GM23338 (cell line): ENCODE measurements at regions not wholly inside any gene's neighbourhood (a gene's known extent, or its start where the extent isn't known, plus 50 kb on each side); places are given as distances from the start of the nearest gene placed in this dataset.

Experiments used
- CREB1 ChIP-seq: fragments of 250-450 bp; sonication (Bioruptor Pico); IDR thresholded peaks from 2 replicates; pipeline ENCODE4 v1.5.0; 2020; ENCODE audit warnings: low read depth, mild to moderate bottlenecking, moderate library complexity
- CTCF ChIP-seq, 2 experiments: fragments of 200-600 bp in 1 of 2; sonication (generic) in 1 of 2; conservative IDR thresholded peaks; 2 replicates each; pipeline versions ENCODE4 v1.5.1 to v1.6.1; 2016 to 2017; ENCODE audit warnings: antibody characterized with exemption in 2 of 2, low read depth in 2 of 2, mild to moderate bottlenecking in 2 of 2, moderate library complexity in 1 of 2
- EZH2 ChIP-seq: fragments of 200-600 bp; sonication (generic); IDR thresholded peaks from one replicate; pipeline ENCODE4 v1.8.0; 2017; ENCODE audit warnings: antibody characterized with exemption, mild to moderate bottlenecking, low read depth; ENCODE audit not compliant: unreplicated experiment
- EZH2phosphoT487 ChIP-seq: fragments of 200-600 bp; sonication (generic); IDR thresholded peaks from one replicate; pipeline ENCODE4 v1.8.1; 2018; ENCODE audit warnings: antibody characterized with exemption; ENCODE audit not compliant: unreplicated experiment
- JUNB ChIP-seq: IDR thresholded peaks from one replicate; pipeline ENCODE4 v1.6.1; 2016; ENCODE audit warnings: antibody characterized with exemption; ENCODE audit not compliant: unreplicated experiment
- POLR2AphosphoS5 ChIP-seq: IDR thresholded peaks from 2 replicates; pipeline ENCODE4 v1.6.1; 2016; ENCODE audit warnings: antibody characterized with exemption, low read depth
- REST ChIP-seq: IDR thresholded peaks from one replicate; pipeline ENCODE4 v1.6.1; 2018; ENCODE audit warnings: antibody characterized with exemption; ENCODE audit not compliant: unreplicated experiment
- ZNF114 ChIP-seq: fragments of 250-450 bp; sonication (Bioruptor Pico); IDR thresholded peaks from 2 replicates; pipeline ENCODE4 v1.5.0; 2020; ENCODE audit warnings: mild to moderate bottlenecking, moderate library complexity
- ZNF462 ChIP-seq: fragments of 250-450 bp; sonication (Bioruptor Pico); IDR thresholded peaks from 2 replicates; pipeline ENCODE4 v1.5.0; 2020; ENCODE audit warnings: mild to moderate bottlenecking, moderate library complexity

- no peak for TF ChIP-seq CTCF (conservative IDR thresholded peaks at IDR 0.05; ENCODE audit: low read depth in 2 of 2)
- no peak for TF ChIP-seq POLR2AphosphoS5
- no peak for TF ChIP-seq EZH2phosphoT487
- TF ChIP-seq REST, result no peak
- TF ChIP-seq JUNB, result no peak
- no peak for TF ChIP-seq ZNF114
- no peak for TF ChIP-seq EZH2
- no peak for TF ChIP-seq ZNF462 (CRISPR knock-in tag)
- TF ChIP-seq CREB1, result no peak
Measured at GRCh38 chrX:10842646-10843045, 222.3 kb upstream of the MID1 start.
